GM21786 (cell line): ENCODE measurements at regions not wholly inside any gene's neighbourhood (a gene's known extent, or its start where the extent isn't known, plus 50 kb on each side); places are given as distances from the start of the nearest gene placed in this dataset.

ENCODE experiments used
- ATAC-seq: cut with Tn5 transposase; IDR thresholded peaks from one replicate; pipeline ENCODE4 v1.9.1; 2021; ENCODE audit not compliant: unreplicated experiment

DNA sequence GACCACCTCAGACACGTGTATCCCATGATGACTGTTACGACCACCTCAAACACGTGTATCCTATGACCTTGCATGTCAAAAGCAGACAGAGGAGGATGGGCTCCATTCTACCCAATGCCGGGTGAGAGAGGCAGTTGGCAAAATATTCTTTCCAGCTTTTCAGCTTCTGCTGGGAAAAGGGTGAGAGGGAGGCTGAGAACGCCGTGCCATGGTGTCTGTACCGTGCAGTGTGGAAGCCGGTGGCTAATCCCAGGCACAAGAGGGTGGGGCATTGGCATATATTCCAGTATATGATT, 1478.4 kb downstream of the TBC1D22A start:
- no peak for ATAC-seq

DNA sequence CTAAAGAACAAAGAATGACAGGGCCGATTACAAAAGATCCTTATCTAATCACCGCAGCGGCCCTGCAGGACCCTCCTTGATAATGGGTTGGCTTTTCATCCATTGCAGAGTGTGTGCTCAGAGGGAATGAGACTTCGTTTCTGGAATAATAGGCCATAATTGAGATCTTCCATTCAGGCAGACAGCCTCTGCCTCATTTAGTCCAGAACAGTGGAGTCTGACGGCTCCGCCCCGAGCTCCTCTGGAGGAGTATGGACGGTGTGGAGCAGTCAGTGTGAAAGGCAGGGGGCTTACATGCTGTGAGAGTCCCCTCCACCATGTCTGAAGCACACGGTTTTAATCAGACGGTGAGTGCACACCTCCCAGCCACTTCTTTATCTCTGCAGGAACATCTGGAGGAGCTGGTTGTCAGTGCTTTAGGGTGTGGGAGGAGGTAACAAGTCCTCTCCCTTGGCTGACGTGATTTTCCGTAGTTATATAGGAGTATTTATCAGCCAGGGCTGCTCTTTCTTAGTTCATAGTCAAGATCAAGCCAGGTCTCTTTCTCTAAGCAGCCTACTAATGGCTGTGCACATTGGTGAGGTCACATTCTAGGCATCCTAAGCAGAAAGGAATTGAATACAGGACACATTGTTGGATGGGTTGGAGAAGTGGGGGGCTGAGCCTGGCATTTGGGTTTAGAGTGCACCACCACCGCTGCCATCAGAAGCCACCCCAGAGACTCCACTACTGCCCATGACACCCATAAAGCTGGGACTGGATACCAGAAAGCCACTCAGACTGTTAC, 1477.9 kb downstream of the TBC1D22A start:
- no peak for ATAC-seq

DNA sequence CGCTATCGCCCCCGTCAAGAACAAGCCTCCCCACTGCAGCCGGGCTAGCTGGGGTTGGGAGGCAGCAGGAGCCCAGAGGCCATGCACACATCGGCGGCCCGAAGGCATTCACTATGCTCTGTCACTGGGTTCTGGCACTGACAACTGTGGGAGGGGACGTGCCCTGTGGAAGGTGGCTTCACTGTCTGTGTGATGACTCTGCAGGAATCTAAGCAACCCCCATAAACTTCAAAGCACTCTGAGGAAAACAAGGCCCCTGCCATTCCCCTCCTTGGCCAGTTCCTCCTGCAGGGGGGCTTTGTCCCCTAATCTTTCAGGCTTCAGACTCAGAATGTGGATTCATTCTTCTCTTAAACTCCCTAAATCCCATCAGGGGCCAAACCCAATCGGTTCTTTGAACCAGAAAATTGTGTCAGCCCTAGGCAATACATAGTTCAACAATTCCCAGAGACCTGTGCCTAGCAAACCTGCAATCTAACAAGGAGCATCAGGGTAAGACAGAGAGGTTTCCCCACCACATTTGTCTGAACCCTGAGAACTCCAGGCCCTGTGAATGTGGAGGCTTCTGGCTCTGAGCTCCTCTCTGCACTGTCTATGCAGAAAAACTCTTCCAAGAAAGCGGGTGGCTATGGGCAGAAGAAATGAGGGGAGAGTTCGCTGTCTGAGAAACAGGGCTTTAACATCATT, 1477.2 kb downstream of the TBC1D22A start:
- ATAC-seq = no peak

DNA sequence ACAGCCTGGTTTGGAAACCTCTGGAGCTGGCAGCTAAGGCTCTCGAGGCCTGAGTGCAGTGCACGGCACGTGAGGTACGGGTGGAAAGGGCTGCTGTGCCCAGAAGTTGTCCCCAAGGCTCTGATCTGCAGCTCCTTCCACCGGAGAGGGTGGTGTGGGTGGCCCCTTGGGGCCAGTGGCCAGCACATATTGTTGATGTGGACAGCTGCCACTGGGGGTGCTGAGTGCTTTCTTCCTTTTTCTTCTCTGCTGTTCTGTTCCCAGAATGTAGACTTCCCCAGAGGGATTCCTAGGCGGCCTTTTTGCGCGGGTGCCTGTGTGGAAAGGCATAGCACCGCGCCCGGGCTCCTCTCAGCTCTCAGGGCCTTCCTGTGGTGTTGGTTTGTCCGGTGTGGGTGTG, 1476.5 kb downstream of the TBC1D22A start:
- no peak for ATAC-seq

DNA sequence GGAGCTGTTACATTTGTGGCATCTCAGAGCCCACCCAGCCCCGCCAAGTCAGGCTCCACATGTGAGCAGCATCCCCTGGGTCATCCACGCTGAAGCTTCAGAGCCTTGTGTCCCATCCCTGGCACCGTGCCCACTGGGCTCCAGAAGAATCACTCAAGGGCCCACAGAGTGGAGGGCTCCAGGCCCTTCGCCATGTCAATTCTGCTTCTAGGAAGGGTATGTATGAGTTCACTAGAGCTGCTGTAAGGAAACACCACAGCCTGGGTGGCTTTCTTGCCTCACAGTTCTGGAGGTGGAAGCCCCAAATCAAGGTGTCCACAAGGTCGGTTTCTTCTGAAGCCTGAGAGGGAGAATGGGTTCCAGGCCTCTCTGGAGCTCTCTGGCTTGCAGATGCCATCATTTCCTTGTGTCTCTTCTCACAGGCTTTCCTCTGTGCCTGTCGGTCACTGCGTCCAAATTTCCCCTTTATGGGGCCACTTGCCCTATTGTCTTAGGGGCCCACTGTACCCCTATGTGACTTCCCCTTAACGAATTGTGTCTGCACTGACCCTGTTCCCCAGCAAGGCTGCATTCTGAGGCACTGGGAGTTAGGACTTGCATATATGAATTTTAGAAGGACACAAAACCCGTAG, 1476.0 kb downstream of the TBC1D22A start:
- ATAC-seq = no peak

DNA sequence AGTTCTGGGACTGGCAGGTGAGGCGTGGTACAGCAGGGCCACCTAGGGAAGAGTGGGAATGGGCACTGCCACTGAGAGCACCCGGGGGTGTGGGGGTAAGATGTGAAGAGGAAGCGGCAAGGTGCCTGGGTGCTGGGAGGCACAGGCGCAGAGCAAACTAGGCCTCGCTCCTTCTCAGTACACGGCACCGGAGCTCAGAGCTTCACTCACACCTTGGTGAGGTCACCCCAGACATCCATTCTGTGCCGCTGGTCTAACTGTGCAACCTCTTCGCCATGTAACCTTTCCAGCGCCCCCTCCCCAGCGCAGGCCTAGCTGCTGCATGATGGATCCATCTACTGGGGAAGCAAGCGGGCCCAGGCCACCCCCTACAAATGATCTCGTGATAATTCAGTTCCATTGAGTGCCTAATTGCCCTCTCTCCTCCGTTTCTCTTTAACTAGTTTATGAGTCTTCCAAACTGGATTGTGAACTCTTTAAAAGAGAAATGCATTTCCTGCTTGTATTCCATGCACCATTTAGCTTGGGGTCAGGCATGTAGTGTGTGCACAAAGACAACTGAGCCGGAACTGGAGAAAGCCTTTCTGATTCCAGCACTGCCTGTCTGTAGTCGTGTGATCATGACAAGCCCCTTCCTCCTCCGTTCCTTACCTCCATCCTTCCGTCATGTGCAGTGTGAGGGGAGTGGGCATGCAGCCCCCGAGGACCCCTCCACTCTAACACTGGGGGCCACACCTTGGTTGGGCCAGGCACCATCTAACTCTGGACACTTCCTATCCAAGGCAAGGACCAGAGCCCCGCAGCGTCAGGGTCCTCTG, 1475.2 kb downstream of the TBC1D22A start:
- ATAC-seq = no peak

DNA sequence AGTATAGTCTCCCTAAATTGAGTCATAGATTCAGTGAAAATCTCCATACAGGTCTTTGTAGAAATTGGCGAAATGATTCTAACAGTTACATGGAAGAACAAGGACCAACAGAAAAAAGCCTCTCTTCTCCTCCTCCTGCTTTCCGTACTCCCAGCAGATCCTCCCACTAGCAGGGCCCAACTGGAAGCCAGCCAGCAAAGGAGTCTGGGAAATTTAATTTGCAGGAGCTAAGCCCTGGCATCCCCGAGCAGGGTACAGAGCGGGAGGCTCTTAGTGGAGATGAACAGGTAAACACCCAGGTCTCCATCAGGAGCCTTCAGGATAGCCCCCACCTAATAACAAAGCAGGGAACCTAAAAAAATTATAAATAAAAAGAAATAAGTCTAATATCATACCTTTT, 1473.8 kb downstream of the TBC1D22A start:
- ATAC-seq = no peak

DNA sequence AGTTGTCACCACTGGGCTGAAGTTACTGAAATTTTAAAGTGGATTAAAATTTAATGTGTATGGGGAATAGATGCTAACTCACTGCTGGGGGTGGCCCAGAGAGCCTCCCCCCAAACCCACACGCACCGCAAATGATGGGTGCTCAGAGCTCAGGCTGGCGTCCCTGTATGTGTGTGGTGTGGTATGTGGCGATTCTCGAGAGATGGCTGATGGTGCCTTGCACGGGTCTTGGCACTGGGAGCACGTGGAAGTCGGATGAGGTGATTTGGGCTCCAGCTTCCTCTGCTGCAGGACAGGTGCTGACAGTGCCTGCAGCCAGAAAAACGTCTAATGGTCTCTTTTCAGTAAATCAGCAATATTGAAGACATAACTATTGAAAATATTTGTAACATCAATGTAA, 1473.3 kb downstream of the TBC1D22A start:
- ATAC-seq = no peak

DNA sequence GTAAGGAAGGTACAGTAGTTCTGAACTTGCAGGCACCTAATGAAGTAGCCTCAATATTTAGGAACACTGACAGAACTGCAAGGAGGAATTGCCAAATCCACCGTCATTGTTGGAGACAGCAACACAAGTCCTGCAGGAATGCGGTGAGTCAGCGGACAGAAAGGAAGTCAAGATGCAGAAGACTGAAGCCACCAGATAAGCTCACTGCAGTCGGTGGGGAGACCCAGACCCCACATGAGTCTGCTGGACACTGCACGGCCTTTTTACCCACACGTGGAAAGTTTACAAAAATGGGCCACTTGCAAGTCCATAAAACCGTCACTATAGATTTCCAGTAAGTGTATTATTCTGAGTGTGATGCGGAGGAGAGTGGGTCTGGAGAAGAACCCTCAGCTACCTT, 1471.6 kb downstream of the TBC1D22A start:
- no peak for ATAC-seq

DNA sequence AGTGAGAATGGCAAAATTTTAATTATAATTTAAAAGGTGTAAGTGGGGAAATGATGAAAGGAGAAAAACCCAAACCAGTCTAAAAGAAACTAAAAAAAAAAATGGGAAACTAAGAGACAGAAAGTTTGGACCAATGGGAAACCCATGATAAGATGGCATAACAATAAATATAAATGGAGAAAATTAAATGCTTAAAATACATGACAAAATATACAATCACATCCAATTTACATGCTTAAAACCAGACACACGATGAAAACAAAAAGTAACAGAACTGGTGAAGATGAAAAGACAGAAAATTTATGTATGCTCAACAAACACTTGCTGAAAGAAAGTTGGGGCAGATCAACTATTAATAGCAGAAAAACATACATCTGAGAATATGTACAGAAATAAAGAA, 1471.1 kb downstream of the TBC1D22A start:
- no peak for ATAC-seq

DNA sequence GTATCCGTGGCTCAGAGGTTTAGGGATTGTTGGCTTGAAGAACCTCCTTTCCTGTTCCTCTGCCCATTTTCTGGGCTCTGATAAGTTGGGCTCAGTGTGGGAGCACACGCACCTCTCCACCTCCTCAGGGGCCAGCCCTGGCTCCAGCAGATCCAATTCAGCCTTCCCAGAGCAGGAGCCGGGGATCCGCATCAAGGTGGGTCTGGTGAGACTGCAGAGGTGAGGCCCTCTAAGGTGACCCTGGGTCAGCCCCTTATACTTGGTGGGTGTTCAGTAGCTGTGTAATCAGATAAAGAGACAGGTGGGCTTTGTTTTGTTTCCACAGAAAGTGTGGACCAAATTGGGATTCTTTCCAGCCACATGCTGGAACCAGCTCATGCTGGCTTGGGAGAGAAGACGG, 1466.0 kb downstream of the TBC1D22A start:
- ATAC-seq = no peak

DNA sequence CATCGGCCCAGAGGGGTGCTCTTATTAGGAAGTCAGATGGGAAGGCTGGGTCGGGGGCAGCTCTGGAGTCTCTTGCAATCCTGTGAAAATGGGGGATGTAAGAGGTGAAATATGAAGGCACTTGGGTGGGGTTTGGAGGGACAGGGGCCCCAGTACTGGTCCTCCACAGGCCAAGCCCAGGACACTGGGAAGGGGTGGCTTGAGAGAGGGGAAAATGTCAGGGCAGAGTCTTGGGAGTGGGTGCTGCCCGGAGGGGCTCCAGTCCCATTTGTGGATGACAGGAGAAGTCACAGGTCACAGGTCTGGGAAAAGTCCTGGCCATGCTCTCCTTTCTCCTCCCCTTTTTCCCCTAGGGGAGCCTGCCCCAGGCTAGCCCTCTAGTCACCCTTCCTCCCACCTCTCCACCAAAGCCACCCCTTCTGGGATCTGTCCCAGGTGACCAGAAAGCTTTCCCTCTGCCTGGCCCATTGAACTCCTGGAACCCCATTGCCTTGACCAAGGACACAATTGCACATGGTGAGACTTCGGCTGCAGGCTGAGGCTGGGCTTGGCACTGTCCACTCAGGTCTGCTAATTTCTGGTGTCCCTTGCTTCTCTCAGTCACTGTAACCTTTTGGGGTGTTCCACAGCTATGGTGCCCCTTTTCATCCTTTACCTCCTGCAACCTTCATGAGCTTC, 1465.0 kb downstream of the TBC1D22A start:
- no peak for ATAC-seq

DNA sequence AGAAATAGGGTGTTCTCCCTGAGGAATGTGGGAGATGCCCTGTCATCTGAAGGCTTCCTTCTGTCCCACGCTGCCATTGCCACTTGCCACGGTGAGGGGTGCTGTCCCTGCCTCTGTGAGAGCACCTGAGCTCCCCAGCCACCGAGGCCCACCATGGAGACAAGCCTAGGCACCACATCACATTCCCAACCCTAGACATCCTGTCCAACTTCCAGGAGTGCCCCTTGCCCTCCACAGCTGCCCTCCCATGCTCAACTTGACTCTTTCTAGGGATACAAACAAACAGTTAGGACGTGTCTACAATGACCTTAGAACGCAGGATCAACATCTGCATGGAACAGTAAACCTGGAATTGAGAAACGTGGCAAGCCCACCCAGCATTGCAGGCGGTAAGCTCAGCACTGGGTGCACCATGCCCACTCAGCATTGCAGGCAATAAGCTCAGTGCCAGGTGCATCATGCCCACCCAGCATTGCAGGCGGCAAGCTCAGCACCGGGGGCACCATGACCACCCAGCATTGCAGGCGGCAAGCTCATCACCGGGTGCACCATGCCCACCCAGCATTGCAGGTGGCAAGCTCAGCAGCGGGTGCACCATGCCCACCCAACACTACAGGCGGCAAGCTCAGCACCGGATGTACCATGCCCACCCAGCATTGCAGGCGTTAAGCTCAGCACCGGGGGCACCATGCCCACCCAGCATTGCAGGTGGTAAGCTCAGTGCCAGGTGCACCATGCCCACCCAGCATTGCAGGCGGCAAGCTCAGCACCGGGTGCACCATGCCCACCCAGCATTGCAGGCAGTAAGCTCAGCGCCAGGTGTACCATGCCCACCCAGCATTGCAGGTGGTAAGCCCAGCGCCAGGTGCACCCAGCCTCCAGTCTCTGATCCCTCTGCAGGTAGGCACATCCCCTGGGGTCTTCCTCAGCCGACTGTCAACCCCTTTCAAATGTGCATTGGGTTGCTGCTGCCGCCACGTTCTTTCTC, 1463.9 kb downstream of the TBC1D22A start:
- ATAC-seq = no peak

DNA sequence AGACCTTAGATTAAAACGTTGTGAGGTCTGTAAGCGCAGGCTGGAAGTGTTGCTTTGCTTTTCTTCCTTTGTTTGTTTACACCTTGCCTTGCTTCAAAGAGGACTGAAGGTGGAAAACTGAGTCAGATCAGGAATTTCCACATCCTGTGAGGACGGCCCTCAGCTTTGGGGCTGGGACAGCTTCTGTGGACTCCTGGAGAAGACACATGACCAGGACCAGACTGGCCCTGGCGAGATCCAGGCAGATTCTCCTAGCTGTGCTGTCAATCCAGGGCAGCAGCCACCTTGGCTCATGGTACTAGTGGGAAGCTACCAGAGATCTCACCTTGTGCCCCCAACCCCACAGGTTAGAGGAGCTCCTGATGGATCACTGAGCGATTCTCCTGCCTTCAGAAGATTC, 1461.9 kb downstream of the TBC1D22A start:
- ATAC-seq = no peak

DNA sequence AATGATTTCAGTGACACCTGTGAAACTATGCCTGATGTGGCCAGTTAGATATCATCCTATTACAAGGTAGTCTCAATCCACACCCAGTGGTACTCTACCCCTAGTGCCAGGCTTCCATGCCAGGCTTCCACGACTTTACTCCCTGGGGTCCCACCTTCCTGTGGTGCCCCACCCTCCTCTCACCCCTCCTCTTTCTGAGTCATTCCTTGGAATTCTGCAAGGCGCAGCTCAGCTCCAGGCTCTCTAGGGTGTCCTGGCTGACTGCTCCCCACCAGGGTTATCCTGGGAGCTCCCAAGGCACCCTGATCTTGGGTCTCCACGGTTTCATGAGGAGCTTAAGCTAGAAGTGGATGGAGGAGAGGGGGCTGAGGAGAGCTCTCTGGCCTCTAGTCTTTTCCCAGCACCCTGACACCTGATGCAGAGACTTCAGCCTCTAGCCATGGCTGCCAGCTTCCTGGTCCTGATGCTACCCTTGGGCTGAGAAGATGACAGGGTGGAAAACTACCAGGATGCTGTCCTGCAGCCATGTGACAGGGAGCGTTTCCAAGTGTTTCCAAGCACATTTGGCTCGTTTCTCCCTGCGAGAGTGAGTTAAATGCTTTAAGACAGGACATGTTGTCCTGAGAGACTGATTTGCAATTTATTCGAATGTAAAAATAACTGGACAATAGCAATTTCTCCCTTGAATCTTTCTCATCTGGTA, 1461.2 kb downstream of the TBC1D22A start:
- no peak for ATAC-seq

DNA sequence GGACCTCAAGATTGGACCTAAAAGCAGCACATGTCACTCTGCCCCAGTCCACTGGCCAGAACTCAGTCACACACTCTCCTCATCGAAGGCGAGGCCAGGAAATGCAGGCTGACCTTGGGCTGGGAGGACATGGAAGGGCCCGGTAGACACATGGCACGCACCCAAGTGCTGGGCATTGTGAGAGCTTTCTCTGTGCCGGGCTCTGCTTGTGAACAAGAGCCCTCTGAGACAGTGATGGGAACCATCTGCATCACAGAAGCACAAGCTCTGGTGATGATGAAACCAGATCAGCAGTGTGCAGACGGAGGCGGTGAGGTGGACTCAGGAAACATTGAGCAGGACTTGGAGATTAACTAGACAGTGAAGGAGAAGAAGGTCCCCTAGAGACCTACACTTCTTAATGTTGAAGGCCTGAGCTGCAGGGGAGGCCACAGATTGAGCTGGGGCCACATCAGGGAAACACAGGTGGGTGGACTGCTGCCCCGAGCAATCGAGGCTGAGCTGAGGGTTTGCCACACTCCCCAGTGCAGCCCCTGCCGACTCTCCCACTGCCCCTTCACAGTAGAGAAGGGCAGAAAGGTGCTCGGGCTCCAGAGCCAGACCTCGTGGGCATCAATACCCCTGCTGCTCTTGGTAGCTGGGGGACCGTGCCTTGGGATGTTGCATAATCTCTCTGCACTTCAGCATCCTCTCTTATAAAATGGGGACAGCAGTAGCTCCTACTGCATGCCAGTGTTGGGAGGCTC, 1460.5 kb downstream of the TBC1D22A start:
- no peak for ATAC-seq

DNA sequence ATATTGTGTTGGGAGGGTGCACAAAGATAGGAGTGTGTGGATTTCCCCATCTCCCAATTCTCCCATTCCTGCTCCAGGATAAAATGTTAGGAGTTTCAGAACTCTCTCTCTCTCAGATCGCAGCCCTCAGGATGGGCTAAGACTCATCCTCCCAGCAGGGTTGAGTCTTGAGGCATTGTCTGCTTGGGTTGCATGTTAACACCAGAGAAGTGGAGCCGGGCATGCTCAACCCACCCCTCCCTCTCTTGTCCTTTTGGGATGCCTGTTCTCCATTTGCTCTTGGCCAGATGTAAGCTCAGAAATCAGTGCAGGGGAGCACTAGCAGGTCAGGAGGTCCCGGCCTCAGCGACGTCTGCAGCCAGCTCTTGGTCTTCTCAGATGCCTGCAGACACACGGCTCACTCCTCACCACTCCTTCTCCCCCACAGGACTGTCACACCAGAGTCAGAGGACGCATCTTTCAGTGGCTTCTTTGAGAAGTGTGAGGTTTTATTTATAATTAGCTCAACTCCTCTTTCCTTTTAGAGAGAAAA, 1456.5 kb downstream of the TBC1D22A start:
- no peak for ATAC-seq

DNA sequence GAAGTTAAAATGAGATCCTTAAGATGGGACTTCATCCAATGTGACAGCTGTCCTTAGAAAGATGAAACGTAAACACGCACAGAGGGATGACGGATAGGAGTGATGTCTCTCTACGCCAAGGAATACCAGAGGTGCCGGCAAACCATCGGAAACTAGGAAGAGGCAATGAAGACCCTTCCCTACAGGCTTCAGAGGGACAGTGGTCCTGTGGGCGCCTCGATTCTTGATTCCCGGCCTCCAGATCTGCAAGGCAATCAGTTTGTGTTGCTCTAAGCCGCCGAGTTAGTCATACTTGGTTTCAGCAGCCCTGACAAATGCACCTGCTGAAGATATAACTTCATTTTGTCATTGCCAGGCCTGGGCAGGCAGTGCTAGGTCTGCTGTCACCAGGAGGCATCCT, 1455.1 kb downstream of the TBC1D22A start:
- ATAC-seq = no peak
